Chondrocyte (in vitro differentiated cells): ENCODE measurements at regions not wholly inside any gene's neighbourhood (a gene's known extent, or its start where the extent isn't known, plus 50 kb on each side); places are given as distances from the start of the nearest gene placed in this dataset.
A peak's percentile ranks its signal among the peaks of the same experiment; 100 is the strongest.

ENCODE experiments used
- DNase-seq: peaks from one replicate; pipeline ENCODE4 v3.0.0; 2021; ENCODE audit warnings: mixed read lengths, low spot score
- H3K27ac Mint-ChIP-seq: one replicate; pipeline ENCODE4 v1.8.0; 2021; ENCODE audit warnings: mild to moderate bottlenecking, moderate library complexity, mixed read lengths; ENCODE audit not compliant: unreplicated experiment
- H3K27me3 Mint-ChIP-seq: 2 replicates; pipeline ENCODE4 v1.8.0; 2021; ENCODE audit warnings: low read depth, mixed read lengths
- H3K36me3 Mint-ChIP-seq: 2 replicates; pipeline ENCODE4 v1.8.0; 2021; ENCODE audit warnings: low read depth, mixed read lengths
- H3K4me1 Mint-ChIP-seq: 2 replicates; pipeline ENCODE4 v1.8.0; 2021; ENCODE audit warnings: low read depth, mild to moderate bottlenecking, mixed read lengths
- H3K4me3 Mint-ChIP-seq: one replicate; pipeline ENCODE4 v1.8.0; 2021; ENCODE audit warnings: mild to moderate bottlenecking, moderate library complexity, mixed read lengths; ENCODE audit not compliant: unreplicated experiment
- H3K9me3 Mint-ChIP-seq: 2 replicates; pipeline ENCODE4 v1.8.0; 2021; ENCODE audit warnings: low read depth, mixed read lengths
- TF ChIP-seq, protein P1 (sequence below): fragments of 200-600 bp; sonication (generic); IDR thresholded peaks from 2 replicates; pipeline ENCODE4 v1.5.0; 2021; ENCODE audit warnings: antibody characterized with exemption, mild to moderate bottlenecking, moderate library complexity

DNA sequence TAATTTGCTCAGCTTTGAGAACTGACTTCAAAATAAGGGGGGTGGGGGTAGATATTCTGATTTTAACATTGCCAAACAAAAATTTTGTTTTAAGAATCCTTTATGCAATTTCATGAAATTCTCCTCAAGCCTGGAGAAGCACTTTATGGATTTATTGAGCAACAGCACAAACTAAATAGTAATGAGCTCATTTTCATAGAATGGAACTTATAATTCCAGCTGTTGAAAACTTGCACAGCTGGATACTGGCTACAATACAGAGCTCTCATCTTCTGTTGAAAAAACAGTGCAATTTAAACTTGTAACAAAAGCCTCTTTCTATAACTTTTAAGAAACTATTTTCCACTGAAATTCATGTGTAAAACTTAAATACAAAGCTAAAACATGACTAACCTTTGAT lies 137.6 kb upstream of the FN1 start:
- no peak overlapping the region for H3K27ac Mint-ChIP-seq
- no peak overlapping the region for H3K4me3 Mint-ChIP-seq
- H3K9me3 Mint-ChIP-seq = peaks cover 2% of the 10 kb centered on the region
- no peaks in the 10 kb centered on the region for H3K27me3 Mint-ChIP-seq
- no peaks in the 10 kb centered on the region for H3K36me3 Mint-ChIP-seq
- DNase-seq = no peak
- TF ChIP-seq, protein P1, sequence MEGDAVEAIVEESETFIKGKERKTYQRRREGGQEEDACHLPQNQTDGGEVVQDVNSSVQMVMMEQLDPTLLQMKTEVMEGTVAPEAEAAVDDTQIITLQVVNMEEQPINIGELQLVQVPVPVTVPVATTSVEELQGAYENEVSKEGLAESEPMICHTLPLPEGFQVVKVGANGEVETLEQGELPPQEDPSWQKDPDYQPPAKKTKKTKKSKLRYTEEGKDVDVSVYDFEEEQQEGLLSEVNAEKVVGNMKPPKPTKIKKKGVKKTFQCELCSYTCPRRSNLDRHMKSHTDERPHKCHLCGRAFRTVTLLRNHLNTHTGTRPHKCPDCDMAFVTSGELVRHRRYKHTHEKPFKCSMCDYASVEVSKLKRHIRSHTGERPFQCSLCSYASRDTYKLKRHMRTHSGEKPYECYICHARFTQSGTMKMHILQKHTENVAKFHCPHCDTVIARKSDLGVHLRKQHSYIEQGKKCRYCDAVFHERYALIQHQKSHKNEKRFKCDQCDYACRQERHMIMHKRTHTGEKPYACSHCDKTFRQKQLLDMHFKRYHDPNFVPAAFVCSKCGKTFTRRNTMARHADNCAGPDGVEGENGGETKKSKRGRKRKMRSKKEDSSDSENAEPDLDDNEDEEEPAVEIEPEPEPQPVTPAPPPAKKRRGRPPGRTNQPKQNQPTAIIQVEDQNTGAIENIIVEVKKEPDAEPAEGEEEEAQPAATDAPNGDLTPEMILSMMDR = no peak
- H3K4me1 Mint-ChIP-seq = peaks cover 19% of the 10 kb centered on the region

DNA sequence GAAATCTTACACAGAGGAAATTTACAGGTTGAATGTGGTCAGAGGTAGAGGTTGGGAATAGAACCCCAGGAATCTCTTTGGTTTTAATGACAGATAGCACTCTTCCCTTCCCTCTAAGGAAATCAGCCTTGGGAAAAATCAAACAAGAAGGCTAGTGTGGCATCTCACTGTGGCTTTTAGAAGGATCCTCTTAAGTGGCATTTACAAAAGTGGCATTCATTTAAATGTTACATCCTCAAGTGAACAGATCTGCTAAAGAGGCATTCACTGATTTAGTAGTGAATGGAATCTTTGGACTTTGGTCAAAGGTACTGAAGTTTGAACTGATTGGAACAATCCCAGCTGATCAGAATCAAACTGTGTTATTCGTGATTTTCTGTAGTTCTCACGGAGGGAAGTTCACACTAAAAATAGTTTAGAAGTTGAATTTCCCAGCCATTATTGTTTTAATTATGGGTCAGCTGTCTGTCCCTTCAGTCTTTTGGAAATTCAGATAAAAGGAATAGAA lies 136.5 kb upstream of the FN1 start:
- Mint-ChIP-seq H3K27ac (peak overlapping the region; percentile 11), H3K4me3 (no peak overlapping the region), H3K27me3 (no peaks in the 10 kb centered on the region), H3K9me3 (peaks cover 2% of the 10 kb centered on the region), H3K36me3 (no peaks in the 10 kb centered on the region), H3K4me1 (peaks cover 17% of the 10 kb centered on the region)
- no peak for DNase-seq
- TF ChIP-seq, protein P1 = no peak

DNA sequence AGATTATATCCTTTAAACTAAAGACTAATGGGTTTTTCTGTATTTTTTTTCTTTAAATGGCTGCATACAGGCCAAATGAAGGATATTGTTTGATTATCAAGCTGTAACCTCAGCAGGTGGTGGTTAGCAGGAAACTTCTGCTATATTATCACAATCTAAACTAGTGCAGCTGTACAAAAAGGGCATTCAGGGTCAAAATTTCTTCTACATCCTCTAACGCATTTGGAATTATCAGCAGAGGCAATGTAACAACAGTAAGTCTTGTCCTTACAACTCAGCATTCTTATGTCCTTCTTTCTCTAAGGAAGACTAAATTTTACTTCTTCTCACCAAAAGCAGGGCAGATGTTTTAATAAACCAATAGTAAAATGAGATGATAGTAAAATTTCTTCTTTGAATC lies 135.8 kb upstream of the FN1 start:
- Mint-ChIP-seq H3K27me3 (no peaks in the 10 kb centered on the region), H3K4me1 (peaks cover 13% of the 10 kb centered on the region), H3K4me3 (no peak overlapping the region), H3K9me3 (no peaks in the 10 kb centered on the region), H3K27ac (no peak overlapping the region), H3K36me3 (no peaks in the 10 kb centered on the region)
- no peak for DNase-seq
- TF ChIP-seq, protein P1 = no peak

DNA sequence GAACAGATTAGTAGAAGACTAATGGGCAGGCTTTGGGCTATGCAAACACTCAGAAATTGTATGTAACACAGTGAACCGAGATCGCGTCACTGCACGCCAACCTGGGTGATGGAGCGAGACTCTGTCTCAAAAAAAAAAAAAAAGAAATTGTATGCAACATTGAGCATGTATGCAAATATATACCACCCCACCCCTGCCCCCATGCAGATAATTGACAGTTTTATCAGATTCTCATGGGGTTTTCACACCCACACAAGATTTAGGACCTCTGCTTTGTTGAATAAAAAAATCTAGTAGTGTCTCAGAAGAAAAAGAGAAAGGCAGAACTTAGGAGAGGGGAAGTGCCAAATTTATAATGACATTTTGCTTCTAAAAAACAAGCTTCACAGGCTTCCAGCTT lies 131.6 kb upstream of the FN1 start:
- Mint-ChIP-seq H3K27me3 (no peaks in the 10 kb centered on the region), H3K4me3 (no peak overlapping the region), H3K9me3 (peaks cover 6% of the 10 kb centered on the region), H3K4me1 (peaks cover 23% of the 10 kb centered on the region), H3K36me3 (no peaks in the 10 kb centered on the region), H3K27ac (no peak overlapping the region)
- TF ChIP-seq, protein P1 = no peak
- no peak for DNase-seq

DNA sequence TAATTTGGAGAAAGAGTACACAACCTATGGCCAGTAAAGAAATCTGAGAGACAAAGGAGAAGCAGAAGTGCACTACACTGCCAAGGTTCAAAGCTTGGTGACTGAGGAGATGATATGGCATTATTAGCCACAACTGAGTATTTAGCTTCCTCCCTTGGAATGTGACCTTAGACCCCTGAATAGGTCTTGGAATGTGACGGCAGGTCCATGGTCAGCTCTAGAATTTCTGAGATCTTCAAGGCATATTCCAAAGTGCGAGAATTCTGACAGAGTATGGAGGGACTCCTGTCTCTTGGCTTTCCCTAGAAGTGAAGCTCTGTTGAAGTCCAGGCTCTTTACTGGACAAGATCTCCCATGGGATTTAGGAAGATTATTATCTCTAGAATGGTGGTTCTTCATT lies 130.0 kb upstream of the FN1 start:
- Mint-ChIP-seq H3K9me3 (peaks cover 6% of the 10 kb centered on the region), H3K27ac (no peak overlapping the region), H3K4me1 (peaks cover 12% of the 10 kb centered on the region), H3K36me3 (no peaks in the 10 kb centered on the region), H3K27me3 (no peaks in the 10 kb centered on the region), H3K4me3 (no peak overlapping the region)
- TF ChIP-seq, protein P1 = no peak
- no peak for DNase-seq
